ENCODE measurements at regions not wholly inside any gene's neighbourhood (a gene's known extent, or its start where the extent isn't known, plus 50 kb on each side); places are given as distances from the start of the nearest gene placed in this dataset.
A peak's percentile ranks its signal among the peaks of the same experiment; 100 is the strongest.

DNA sequence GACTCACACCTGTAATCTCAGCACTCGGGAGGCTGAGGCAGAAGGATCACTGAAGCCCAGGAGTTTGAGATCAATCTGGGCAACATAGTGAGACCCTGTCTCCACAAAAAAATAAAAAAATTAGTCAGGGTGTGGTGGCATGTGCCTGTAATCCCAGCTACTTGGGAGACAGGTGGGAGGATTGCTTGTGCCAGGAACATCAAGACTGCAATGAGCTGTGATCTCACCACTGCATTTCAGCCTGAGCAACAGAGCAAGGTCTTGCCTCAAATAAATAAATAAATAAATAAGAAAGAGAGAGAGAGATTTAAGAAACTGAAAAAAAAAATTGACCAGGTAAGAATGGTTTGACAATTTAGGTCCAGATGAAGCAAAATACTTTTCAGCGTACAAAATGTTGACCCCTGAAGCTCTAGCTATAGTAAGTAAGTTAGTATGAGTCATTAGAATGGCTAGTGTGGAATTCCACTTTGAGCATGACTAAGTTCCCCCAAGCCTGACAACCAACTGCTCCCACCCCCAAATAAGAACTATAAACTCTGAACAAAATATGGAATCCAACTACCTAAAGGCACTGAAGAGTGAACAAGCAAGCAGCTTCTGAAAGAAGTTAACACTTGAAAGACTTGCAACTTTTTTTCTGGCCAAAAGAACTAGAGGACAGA, 217.8 kb upstream of the TLE4 start:
- H3K36me3 ChIP-seq (ENCODE audit: control insufficient read depth, insufficient read depth, low read length), result no peaks in the 10 kb centered on the region
- H3K4me1 ChIP-seq (ENCODE audit: control insufficient read depth, insufficient read depth, low read length), result peaks cover 17% of the 10 kb centered on the region
- H3K9ac ChIP-seq (ENCODE audit: low read depth, low read length), result no peak overlapping the region
- no peak overlapping the region for H3K27ac ChIP-seq (ENCODE audit: low read depth, low read length)
- peaks cover 4% of the 10 kb centered on the region; the same call in 1 of the 2 replicates for H3K27me3 ChIP-seq (ENCODE audit: control insufficient read depth, insufficient read depth, low read length)
- H3K9me3 ChIP-seq (ENCODE audit: control insufficient read depth, insufficient read depth, low read length), result no peaks in the 10 kb centered on the region
- H3K4me3 ChIP-seq (ENCODE audit: low read depth, low read length), result no peak overlapping the region

DNA sequence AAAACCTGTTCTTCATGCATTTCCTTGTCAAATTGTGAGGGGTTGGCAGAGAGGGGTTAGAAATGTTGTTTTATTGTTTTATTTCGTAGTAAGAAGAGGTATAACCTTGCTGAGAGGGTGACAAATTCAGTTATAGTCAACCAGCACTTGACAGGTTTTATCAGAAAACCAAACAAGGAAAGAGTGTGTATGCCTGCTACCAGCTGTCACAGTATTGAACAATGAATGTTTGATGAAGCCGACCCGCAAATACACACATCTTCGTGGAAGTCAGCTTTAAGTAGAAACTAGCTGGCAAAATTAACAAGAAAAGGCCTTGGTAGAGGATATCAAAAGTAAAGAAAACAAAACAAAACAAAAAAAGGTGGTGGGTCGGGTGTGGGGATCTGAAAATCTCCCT, 214.6 kb upstream of the TLE4 start:
- Histone ChIP-seq H3K9me3 (ENCODE audit: control insufficient read depth, insufficient read depth, low read length) (no peaks in the 10 kb centered on the region), H3K9ac (ENCODE audit: low read depth, low read length) (no peak overlapping the region), H3K4me1 (ENCODE audit: control insufficient read depth, insufficient read depth, low read length) (peaks cover 42% of the 10 kb centered on the region), H3K27me3 (ENCODE audit: control insufficient read depth, insufficient read depth, low read length) (peaks cover 18% of the 10 kb centered on the region), H3K4me3 (ENCODE audit: low read depth, low read length) (no peak overlapping the region), H3K36me3 (ENCODE audit: control insufficient read depth, insufficient read depth, low read length) (no peaks in the 10 kb centered on the region), H3K27ac (ENCODE audit: low read depth, low read length) (no peak overlapping the region)

DNA sequence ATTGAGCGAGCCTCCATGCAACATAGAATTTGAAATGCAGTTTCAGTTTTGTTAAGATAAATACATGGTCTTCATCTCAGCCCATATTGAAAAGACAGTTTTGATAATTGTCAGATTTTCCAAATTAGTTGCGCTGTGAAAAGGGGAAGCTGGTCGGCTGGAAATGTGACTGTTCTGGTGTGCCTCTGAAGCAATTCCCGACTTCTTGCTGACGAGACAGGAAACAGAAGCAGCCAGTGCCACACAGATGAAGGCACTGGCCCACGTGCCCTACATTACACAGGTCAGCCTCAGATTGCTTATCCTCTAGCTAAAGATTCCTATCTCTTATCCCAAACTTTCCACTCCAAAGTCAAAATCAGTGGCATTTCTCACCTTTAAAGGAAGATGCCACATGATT, 214.1 kb upstream of the TLE4 start:
- peaks cover 42% of the 10 kb centered on the region for H3K4me1 ChIP-seq (ENCODE audit: control insufficient read depth, insufficient read depth, low read length)

DNA sequence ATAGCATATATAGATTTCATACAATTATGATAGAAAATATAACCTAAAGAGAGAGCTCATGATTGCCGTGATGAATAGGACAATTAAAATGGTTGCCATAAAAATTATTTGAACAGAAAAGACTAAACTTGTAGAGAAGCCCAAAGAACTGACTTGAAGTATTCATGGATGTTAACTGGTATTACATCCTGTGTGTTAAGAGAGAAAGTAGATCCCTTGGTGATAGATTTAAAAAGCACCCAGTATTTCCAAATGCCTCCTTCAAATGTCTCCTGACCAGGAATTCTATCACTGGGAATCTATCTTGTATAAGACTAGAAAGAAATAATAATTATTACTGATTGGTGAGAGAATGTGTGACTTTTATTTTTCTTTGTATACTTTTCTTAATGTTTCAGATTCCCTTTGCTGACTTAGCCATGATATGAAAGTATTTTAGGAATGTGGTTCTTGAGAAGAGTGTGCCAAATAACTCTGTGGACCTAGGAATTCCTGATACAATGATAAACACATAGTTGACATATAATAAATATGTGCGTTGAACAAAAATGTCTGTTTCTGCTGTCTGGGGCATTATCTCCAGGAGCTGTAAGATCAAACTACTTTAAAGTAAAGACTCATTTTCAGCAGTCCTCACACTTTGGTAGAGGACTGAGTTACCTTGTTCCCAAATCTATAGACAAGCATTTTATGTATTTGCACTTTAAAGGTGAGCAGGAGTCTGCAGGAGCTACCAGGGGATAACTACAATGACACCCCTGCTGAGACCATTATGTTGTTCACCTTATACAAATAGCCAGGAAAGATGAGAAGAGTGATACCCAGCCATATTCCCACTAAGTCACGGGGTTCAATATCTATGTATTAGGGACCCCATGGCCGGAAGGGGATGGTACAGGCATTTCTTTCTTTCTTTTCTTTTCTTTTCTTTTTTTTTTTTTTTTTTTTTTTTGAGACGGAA, 211.1 kb upstream of the TLE4 start:
- peak overlapping the region; percentile 0 for H3K27ac ChIP-seq (ENCODE audit: low read depth, low read length)
- peaks cover 41% of the 10 kb centered on the region for H3K4me1 ChIP-seq (ENCODE audit: control insufficient read depth, insufficient read depth, low read length)
- H3K9ac ChIP-seq (ENCODE audit: low read depth, low read length), result no peak overlapping the region
- H3K27me3 ChIP-seq (ENCODE audit: control insufficient read depth, insufficient read depth, low read length), result peaks cover 18% of the 10 kb centered on the region
- peak overlapping the region; percentile 32; the same call in 1 of the 2 replicates for H3K4me3 ChIP-seq (ENCODE audit: low read depth, low read length)
- H3K9me3 ChIP-seq (ENCODE audit: control insufficient read depth, insufficient read depth, low read length), result no peaks in the 10 kb centered on the region
- H3K36me3 ChIP-seq (ENCODE audit: control insufficient read depth, insufficient read depth, low read length), result no peaks in the 10 kb centered on the region

More for the DNA sequence above, 214.1 kb upstream of the TLE4 start:
- Histone ChIP-seq H3K36me3 (ENCODE audit: control insufficient read depth, insufficient read depth, low read length) (no peaks in the 10 kb centered on the region), H3K27me3 (ENCODE audit: control insufficient read depth, insufficient read depth, low read length) (peaks cover 18% of the 10 kb centered on the region), H3K27ac (ENCODE audit: low read depth, low read length) (no peak overlapping the region), H3K4me3 (ENCODE audit: low read depth, low read length) (no peak overlapping the region), H3K9me3 (ENCODE audit: control insufficient read depth, insufficient read depth, low read length) (no peaks in the 10 kb centered on the region), H3K9ac (ENCODE audit: low read depth, low read length) (no peak overlapping the region)

DNA sequence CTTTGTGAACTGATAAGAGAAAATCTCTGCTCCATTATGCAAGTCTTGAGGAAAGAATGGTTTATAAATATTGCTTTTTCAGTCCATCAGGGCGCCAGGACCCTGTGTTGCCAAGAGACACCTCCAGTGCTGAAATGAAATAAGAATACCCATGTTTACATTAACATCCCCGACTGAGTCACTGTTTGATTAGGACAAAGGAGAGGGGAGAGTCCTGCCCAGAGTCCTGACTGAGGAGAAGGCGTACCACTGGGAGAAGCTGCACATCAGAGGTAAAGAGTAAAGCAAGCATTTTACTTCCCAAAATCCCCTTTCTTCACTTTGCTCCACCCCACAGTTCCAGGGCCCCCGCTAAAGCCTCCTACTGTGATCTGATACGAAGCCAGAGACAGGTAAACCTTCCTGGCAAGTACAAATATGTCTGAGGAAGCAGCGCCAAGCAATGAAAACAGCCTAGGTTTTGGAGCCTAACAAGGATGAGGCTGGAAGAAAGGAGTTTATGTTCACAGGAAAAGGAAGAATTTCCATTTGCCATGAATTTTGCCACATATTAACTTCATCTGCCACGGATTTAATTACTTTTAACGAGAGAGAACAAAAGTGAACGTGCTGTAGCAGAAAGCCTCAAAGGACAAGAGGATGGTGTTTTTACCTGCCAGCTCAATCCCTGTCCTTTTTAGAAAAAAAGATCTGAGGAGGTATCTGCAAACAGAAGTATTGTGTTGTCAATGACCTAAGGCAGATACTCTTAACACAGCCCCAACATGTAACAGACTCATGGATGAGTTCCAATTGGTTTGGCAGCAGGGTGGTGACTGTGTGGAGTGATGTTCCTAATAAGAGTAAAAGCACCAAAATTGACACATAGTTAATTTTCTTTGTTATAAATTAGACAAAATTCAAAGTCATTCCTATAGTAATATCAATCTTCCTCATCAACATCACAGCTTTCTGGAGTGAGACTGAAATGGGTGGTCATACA, 209.4 kb upstream of the TLE4 start:
- Histone ChIP-seq H3K9me3 (ENCODE audit: control insufficient read depth, insufficient read depth, low read length) (no peaks in the 10 kb centered on the region), H3K27ac (ENCODE audit: low read depth, low read length) (peak overlapping the region; percentile 61), H3K4me3 (ENCODE audit: low read depth, low read length) (peak overlapping the region; percentile 27), H3K4me1 (ENCODE audit: control insufficient read depth, insufficient read depth, low read length) (peaks cover 41% of the 10 kb centered on the region), H3K9ac (ENCODE audit: low read depth, low read length) (no peak overlapping the region), H3K36me3 (ENCODE audit: control insufficient read depth, insufficient read depth, low read length) (no peaks in the 10 kb centered on the region), H3K27me3 (ENCODE audit: control insufficient read depth, insufficient read depth, low read length) (peaks cover 18% of the 10 kb centered on the region)

DNA sequence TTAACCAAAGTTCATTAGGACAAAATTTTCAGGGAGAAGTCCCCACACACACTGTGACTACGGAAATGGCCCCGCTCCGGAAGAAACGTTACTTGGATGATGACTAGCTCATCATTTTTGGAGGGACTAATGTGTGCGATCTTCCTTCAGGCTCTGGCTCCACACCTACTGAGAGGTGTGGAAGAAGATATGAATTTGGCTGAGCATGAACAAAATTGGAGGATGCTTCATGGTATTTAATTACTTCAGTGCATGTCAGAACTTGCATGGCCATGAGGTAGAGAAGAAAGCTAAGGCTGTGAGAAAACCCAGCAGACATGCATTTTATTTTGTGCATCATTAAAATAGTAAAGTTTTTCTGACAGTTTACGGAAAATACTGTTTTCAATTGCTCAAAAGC, 202.1 kb upstream of the TLE4 start:
- Histone ChIP-seq H3K9ac (ENCODE audit: low read depth, low read length) (no peak overlapping the region), H3K4me3 (ENCODE audit: low read depth, low read length) (no peak overlapping the region), H3K27me3 (ENCODE audit: control insufficient read depth, insufficient read depth, low read length) (no peaks in the 10 kb centered on the region), H3K4me1 (ENCODE audit: control insufficient read depth, insufficient read depth, low read length) (no peaks in the 10 kb centered on the region), H3K9me3 (ENCODE audit: control insufficient read depth, insufficient read depth, low read length) (no peaks in the 10 kb centered on the region), H3K36me3 (ENCODE audit: control insufficient read depth, insufficient read depth, low read length) (no peaks in the 10 kb centered on the region), H3K27ac (ENCODE audit: low read depth, low read length) (no peak overlapping the region)

DNA sequence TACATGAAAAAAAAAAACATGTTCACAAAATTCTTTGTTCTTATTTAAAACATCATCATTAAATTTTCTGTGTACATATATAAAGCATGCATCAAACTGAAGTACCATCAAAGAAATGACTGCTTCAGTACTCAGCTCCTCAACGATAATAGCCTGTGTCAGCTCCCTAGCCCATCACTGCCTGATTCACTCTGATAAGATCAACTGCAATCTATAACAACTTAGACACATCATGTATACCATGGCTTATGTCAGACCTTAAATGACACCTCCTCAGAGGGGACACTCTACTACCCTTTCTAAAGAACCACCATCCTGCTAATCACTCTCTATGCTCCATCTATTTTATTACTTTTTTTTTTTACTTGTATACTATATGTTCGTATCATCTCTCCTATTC, 200.5 kb upstream of the TLE4 start:
- Histone ChIP-seq H3K27ac (ENCODE audit: low read depth, low read length) (no peak overlapping the region), H3K4me1 (ENCODE audit: control insufficient read depth, insufficient read depth, low read length) (no peaks in the 10 kb centered on the region), H3K4me3 (ENCODE audit: low read depth, low read length) (no peak overlapping the region), H3K9ac (ENCODE audit: low read depth, low read length) (no peak overlapping the region), H3K9me3 (ENCODE audit: control insufficient read depth, insufficient read depth, low read length) (no peaks in the 10 kb centered on the region), H3K27me3 (ENCODE audit: control insufficient read depth, insufficient read depth, low read length) (no peaks in the 10 kb centered on the region), H3K36me3 (ENCODE audit: control insufficient read depth, insufficient read depth, low read length) (no peaks in the 10 kb centered on the region)

DNA sequence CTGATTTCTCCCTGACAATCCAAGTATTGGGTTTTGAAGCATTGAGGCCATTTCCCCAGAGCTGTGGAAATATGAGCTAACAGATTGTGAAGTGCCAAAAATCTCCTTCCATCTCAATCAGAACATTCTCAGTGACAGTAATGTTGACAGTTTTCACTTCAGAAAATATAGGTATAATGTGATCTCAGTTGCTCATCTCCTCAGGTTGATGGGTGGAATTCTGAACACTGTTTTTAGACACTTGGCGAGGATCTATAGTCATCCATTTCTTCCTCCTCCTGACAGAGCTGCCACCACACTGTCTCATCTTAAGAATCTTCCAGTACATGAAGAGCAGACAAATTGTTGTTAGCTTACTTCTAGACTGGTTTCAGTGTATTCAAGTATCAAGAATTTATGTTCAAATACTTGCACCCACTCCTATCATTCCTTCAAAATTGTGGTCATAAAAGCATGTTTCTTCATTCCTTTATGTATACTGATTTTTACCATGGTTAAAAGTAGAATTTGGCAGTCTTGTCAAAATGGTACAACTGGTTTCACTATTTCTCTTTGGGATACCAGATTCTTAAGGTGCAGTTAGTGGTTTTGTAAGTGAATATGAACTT, 199.7 kb upstream of the TLE4 start:
- Histone ChIP-seq H3K4me1 (ENCODE audit: control insufficient read depth, insufficient read depth, low read length) (no peaks in the 10 kb centered on the region), H3K9ac (ENCODE audit: low read depth, low read length) (no peak overlapping the region), H3K4me3 (ENCODE audit: low read depth, low read length) (no peak overlapping the region), H3K27ac (ENCODE audit: low read depth, low read length) (no peak overlapping the region), H3K27me3 (ENCODE audit: control insufficient read depth, insufficient read depth, low read length) (no peaks in the 10 kb centered on the region), H3K36me3 (ENCODE audit: control insufficient read depth, insufficient read depth, low read length) (no peaks in the 10 kb centered on the region), H3K9me3 (ENCODE audit: control insufficient read depth, insufficient read depth, low read length) (no peaks in the 10 kb centered on the region)

DNA sequence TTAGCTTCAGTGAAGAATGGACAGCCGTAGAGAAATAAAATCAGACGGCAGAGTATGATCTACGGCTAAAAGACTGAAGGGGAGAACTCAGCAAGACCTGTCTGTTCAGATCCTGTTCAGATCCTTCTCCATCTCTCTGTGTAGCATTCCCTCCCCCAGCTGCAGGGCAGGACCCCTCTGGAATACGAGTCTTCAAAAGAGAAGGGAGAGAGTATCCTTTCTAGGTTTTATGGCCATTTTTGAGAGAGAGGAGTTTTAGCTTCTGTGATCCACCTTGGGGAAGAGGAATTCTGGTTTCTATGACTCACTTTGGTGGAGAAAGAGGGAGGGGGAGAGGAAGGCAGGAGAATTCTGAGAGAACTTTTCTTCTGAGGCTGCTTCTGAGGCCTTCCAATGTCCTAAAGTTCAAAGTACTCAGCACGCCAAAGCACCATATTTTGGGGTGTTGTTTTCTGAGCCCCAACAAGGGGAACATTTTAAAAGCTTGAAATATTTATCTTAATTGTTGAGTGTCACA, 194.4 kb upstream of the TLE4 start:
- peaks cover 10% of the 10 kb centered on the region; the same call in 1 of the 2 replicates for H3K4me1 ChIP-seq (ENCODE audit: control insufficient read depth, insufficient read depth, low read length)
- H3K4me3 ChIP-seq (ENCODE audit: low read depth, low read length), result no peak overlapping the region
- H3K9ac ChIP-seq (ENCODE audit: low read depth, low read length), result no peak overlapping the region
- no peak overlapping the region for H3K27ac ChIP-seq (ENCODE audit: low read depth, low read length)
- no peaks in the 10 kb centered on the region for H3K27me3 ChIP-seq (ENCODE audit: control insufficient read depth, insufficient read depth, low read length)
- H3K36me3 ChIP-seq (ENCODE audit: control insufficient read depth, insufficient read depth, low read length), result no peaks in the 10 kb centered on the region
- H3K9me3 ChIP-seq (ENCODE audit: control insufficient read depth, insufficient read depth, low read length), result no peaks in the 10 kb centered on the region

DNA sequence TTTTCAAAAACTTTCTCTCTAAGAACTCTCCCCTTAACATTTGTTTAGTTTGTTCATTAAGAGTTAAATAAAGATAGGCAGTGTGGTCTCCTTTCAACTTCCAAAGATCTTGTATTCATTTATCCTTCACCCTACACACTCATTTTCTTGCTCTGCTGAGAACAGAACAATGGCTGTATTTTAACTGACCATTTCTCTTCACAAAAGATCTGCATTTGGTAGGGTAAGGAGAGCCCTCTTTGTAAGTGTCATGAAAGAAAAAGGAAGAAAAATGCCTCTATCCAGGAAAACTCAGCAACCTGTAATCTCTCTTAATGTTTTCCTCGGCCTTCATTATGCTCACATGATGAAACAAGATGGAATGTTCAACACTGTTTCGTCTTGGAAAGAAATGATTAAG, 193.7 kb upstream of the TLE4 start:
- Histone ChIP-seq H3K9me3 (ENCODE audit: control insufficient read depth, insufficient read depth, low read length) (no peaks in the 10 kb centered on the region), H3K9ac (ENCODE audit: low read depth, low read length) (no peak overlapping the region), H3K36me3 (ENCODE audit: control insufficient read depth, insufficient read depth, low read length) (no peaks in the 10 kb centered on the region), H3K27ac (ENCODE audit: low read depth, low read length) (no peak overlapping the region), H3K4me1 (ENCODE audit: control insufficient read depth, insufficient read depth, low read length) (peaks cover 15% of the 10 kb centered on the region; the same call in 1 of the 2 replicates), H3K27me3 (ENCODE audit: control insufficient read depth, insufficient read depth, low read length) (no peaks in the 10 kb centered on the region), H3K4me3 (ENCODE audit: low read depth, low read length) (no peak overlapping the region)

All from HUES48 (cell line).